ENCODE measurements at regions not wholly inside any gene's neighbourhood (a gene's known extent, or its start where the extent isn't known, plus 50 kb on each side); places are given as distances from the start of the nearest gene placed in this dataset.

DNA sequence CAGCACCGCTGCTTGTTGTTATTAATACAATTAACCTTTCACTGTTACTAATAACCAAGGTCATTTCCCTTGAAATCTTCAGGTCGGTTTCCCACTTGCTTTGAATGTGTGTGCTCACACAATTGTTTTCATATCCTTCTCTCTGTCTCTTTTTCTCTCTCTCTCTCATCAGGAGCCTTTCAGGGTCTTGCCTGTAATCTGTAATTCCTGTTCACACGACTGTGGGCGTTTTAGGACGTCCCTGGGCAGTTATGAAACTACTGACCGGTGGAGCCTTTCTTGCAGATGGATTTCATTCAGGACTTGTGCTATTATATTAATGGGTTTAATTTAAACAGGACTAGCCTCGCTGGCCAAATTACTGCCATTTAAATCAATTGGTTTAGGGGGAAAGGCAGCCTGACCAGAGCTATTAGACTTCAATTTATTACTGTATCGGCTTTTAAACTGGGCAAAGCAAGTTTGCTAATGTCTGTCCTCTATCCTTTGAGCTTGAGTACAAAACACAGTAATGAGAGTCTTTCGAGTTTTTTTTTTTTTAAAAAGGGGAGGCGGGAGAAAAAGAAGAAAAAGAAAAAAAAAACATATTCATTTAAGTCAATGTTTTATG lies 316.0 kb upstream of the TLE4 start:
- no peak for DNase-seq (ENCODE audit: low spot score)

DNA sequence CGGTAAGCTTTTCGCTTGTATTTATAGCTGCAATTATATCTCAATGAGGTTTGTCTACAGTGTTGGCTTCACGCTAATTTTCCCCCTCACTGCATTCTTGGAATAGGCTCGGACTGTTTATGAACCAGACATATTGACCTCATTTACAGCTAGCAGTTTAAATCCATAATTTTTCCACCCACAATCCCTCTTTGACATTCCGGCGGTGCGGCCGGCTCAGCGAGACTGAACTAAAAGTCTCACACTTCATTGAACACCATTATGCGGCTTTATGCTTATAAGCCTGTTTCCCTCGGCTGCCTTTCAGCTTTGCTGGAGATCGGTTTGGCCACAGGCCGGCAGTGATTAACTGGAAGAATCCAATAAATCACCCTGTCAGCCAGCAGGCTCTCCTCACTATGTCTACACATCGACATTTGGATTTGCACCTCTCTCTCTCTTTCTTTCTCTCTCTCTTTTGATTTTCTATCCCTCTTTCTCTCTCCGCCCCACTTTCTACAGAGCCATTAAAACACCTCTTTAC lies 315.0 kb upstream of the TLE4 start:
- DNase-seq (ENCODE audit: low spot score), result peak; percentile 2

DNA sequence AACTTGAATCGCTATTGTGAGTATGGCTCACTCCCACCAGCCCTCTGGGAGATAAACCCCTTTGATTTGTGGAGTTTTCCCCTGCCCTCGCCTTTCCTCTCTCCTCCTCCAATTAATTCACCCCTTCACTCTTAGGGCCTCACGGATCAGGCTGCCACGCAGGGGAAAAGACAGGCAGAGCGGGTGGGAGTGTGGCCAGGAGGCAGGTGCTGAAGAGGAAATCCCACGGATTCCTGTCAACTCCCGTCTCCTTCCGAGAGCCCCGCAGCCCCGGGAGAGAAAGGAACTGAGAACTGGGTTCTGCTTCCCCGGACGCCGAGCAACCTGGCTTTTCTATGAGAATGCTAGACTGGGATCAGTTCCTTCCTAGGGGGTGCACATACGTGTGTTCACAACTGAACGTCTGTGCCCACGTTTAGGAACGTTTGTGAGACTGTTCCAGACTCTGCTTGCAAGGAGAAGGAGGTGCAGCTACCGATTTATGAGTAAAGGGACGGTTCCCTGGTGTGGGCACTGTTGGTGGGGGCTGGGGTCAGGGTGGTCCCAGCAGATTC lies 314.5 kb upstream of the TLE4 start:
- no peak for DNase-seq (ENCODE audit: low spot score)

- DNase-seq (ENCODE audit: low spot score), result no peak
Observed at GRCh38 chr9:79257790-79258351, 313.9 kb upstream of the TLE4 start.

GRCh38 chr9:79259858-79260257 lies 311.9 kb upstream of the TLE4 start:
- DNase-seq (ENCODE audit: low spot score), result no peak

DNA sequence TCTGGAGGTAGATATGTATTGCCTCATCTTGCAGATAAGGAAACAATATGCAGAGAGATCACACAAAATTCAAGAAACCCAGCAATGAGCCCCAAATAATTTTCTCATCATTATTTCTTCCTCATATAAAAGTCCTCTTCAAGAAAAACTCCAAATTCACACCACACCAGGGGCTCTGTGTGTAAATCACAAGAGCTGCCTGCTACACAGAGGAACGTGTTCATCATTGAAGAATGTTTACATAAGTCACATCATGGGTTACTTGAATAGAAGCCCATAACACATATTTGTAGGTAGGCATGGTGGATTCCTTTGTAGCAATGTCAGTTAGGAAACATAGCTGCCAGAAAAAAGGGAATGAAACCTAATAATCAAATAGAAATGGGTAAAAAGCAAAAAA lies 308.1 kb upstream of the TLE4 start:
- DNase-seq (ENCODE audit: low spot score), result no peak

- DNase-seq (ENCODE audit: low spot score), result no peak
Observed at GRCh38 chr9:79264041-79264440, 307.7 kb upstream of the TLE4 start.

DNA sequence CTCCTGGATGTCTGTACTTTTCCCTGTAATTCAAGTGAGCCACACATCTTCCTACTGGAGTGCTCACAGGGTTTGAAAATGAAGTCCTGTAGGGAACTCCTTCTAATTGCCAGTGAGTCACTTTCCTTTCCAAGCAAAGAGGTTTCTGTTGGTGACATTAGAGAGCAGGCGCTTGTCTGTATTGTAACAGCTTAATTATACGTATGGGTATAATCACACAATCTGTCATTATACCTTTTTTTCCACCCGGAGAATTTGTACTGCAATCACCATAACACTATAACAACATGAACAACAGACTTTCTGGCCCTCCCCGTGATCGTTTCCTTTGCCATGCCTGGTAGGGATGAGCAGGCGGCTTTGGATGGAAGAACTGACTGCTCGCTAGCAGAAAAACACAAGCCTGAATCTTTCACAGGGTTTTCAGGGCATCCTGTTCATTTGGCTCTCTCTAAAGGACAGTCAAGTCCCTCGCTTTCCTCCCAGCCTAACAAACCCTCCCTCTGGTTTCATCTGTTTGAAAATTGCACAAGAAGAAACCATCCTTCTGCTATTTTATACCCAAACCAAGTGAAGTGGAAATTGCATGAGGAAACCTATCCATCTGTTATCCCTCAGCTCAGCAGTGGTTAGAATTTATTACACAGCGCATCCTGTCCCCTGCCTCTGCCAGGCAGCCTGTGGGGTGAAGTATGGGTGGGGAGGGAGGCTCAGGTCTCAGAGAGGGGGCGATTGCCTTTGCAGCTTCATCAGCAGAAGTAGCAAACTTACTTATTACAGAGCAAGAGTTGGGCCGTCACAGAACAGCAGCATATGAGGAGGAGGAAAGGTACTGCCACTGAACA lies 307.0 kb upstream of the TLE4 start:
- no peak for DNase-seq (ENCODE audit: low spot score)

- DNase-seq (ENCODE audit: low spot score), result no peak
Observed at GRCh38 chr9:79266986-79267385, 304.8 kb upstream of the TLE4 start.

- DNase-seq (ENCODE audit: low spot score), result no peak
Observed at GRCh38 chr9:79268806-79269205, 303.0 kb upstream of the TLE4 start.

- DNase-seq (ENCODE audit: low spot score), result no peak
Observed at GRCh38 chr9:79273311-79273710, 298.5 kb upstream of the TLE4 start.

DNA sequence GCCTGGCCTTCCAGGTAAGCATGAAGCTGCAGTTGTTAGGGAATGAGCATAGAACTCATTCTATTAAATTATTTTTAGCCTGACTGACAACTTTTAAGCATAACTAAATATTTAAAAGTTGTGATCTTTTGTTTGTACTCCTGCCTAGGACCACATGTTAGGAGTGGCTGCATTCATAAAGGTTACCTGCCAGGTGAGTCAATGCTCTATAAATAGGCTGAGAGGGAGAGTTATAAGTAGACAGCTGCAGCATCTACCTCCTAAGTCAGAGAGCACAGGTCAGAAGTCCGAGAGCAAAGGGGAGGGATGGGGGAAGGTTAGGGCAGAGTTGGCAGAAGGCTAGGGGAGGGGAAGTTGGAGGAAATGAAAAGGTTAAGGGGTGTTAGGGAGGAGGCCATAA lies 292.4 kb upstream of the TLE4 start:
- DNase-seq (ENCODE audit: low spot score), result no peak

GRCh38 chr9:79280691-79281090 lies 291.1 kb upstream of the TLE4 start:
- no peak for DNase-seq (ENCODE audit: low spot score)

DNA sequence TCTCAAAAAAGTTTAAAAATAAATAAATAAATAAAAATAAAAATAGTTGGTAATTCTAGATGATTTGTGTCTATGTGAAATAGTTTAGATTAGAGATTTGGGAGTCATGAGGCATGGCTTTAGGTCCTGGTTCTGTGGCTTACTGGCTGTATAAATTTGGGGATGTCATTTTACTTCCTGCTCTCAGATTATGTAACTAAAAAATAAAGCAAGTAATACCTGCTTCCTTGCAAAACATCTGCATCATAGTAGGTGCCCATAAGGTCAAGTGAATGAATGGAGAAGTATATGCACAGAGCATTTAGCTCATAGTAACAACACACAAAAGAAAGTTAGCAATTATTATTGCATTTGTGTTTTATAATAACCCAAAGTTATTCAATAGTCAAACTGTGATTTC lies 287.7 kb upstream of the TLE4 start:
- no peak for DNase-seq (ENCODE audit: low spot score)

DNA sequence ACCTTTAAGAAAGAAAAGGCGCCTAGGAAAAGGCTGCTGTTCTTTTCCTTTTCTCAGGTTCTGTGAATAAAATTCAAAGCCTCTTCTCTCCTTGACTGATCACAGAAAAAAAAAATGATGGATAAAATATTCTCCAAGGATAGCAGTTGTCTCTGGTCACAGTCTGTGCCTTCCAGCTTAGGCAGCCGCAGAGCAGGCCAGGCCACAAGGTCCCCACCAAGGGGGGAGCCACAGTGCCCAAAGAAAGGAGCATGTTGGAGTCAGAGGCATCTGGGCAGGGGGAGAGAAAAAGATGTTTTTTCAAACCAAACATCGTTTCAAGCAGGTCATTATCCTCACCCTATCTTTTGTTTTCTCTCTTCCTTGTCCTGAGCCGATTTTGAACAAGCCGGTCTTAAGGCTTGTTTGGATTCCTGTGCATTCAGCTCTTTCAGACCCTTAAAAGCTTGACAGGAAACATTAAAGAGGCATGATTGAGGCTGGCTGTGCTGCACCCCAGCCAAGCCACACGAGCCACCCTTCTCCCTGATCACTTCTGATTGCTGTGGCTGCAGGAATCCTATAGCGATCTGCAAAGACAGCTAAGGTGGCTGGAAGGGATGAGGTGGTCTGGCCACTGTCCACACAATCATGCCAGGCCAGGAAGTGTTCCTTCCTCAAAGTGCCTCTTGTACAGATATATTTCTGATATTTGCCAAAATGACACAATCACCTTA lies 284.6 kb upstream of the TLE4 start:
- no peak for DNase-seq (ENCODE audit: low spot score)

DNA sequence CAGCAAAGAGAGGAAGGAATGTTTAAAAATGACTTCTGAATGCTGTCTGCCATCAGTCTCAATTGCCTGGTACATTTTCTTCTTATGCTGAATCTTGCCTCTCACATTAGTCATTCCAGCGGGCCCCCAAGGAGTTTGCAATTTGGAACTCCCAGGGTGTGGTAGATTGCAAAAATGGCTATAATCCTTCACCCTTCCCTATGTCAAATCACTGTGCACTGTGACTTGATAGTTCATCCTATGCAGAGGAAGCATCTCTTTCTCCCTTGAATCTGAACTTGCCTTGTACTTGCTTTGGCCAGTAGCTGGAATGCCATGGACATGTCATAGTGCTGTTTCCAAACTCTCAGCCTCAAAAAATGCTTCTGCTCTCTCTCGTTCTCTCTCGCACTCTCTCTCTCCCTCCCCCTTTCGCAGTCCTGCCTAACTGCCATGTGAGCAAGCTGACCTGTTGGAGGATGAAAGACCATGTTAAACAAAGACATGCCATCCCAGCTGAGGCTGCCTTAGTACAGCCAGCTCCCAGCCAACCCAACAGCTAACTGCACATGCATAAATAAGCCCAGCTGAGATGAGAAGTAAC lies 284.0 kb upstream of the TLE4 start:
- no peak for DNase-seq (ENCODE audit: low spot score)

DNA sequence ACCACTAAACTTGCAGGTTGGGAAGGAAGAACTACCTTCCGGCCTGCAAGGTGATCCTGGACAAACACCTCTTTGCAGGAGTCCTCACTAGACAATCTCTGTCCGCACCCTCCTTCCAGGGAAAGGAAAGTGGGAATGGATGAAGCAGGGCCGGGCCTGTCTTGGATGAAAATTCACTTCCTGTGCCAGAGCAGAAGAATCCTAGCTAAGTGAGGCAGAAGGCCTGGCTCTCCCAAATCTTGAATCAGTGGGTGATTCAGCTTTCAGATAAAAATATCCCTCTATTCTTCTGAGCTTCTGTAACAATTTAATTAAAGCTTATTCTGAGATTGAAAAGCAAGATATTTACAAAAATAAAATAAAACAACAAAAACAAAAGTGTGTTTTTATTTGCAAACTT lies 281.9 kb upstream of the TLE4 start:
- DNase-seq (ENCODE audit: low spot score), result no peak

- DNase-seq (ENCODE audit: low spot score), result no peak
Observed at GRCh38 chr9:79292731-79293280, 279.0 kb upstream of the TLE4 start.

GRCh38 chr9:79300068-79300467 lies 271.7 kb upstream of the TLE4 start:
- no peak for DNase-seq (ENCODE audit: low spot score)

- no peak for DNase-seq (ENCODE audit: low spot score)
Observed at GRCh38 chr9:79301085-79301484, 270.7 kb upstream of the TLE4 start.
